Type B pancreatic cell (in vitro differentiated cells): ENCODE measurements at regions not wholly inside any gene's neighbourhood (a gene's known extent, or its start where the extent isn't known, plus 50 kb on each side); places are given as distances from the start of the nearest gene placed in this dataset.

Experiments
- DNase-seq: peaks from one replicate; pipeline ENCODE4 v3.0.0; 2021; ENCODE audit warnings: mixed read lengths; ENCODE audit not compliant: unreplicated experiment; ENCODE audit errors: extremely low spot score
- H3K27ac Mint-ChIP-seq: 2 replicates; pipeline ENCODE4 v1.8.0; 2021; ENCODE audit warnings: mild to moderate bottlenecking, mixed read lengths
- H3K27me3 Mint-ChIP-seq: 2 replicates; pipeline ENCODE4 v1.8.0; 2021; ENCODE audit warnings: mixed read lengths
- H3K36me3 Mint-ChIP-seq: 2 replicates; pipeline ENCODE4 v1.8.0; 2021; ENCODE audit warnings: mixed read lengths
- H3K4me1 Mint-ChIP-seq: one replicate; pipeline ENCODE4 v1.8.0; 2021; ENCODE audit warnings: mixed read lengths; ENCODE audit not compliant: unreplicated experiment
- H3K4me3 Mint-ChIP-seq: 2 replicates; pipeline ENCODE4 v1.8.0; 2021; ENCODE audit warnings: mild to moderate bottlenecking, mixed read lengths
- H3K9me3 Mint-ChIP-seq: 2 replicates; pipeline ENCODE4 v1.8.0; 2021; ENCODE audit warnings: mixed read lengths
- CTCF ChIP-seq: fragments of 200-600 bp; sonication (generic); conservative IDR thresholded peaks from 2 replicates; pipeline ENCODE4 v1.5.0; 2021; ENCODE audit warnings: antibody characterized with exemption, mild to moderate bottlenecking

- Mint-ChIP-seq H3K4me1 (no peaks in the 10 kb centered on the region), H3K27me3 (no peaks in the 10 kb centered on the region), H3K9me3 (peaks cover 8% of the 10 kb centered on the region), H3K4me3 (no peak overlapping the region), H3K36me3 (no peaks in the 10 kb centered on the region), H3K27ac (no peak overlapping the region)
- no peak for TF ChIP-seq CTCF
- DNase-seq = no peak
Measured at GRCh38 chrX:22740836-22741235, 258.9 kb upstream of the DDX53 start.

- Mint-ChIP-seq H3K4me1 (no peaks in the 10 kb centered on the region), H3K27me3 (no peaks in the 10 kb centered on the region)
Measured at GRCh38 chrX:22742174-22742573, 257.6 kb upstream of the DDX53 start.

GRCh38 chrX:22746081-22746480 lies 253.7 kb upstream of the DDX53 start:
- H3K4me3 Mint-ChIP-seq = no peak overlapping the region
- no peaks in the 10 kb centered on the region for H3K27me3 Mint-ChIP-seq
- no peak for DNase-seq
- no peaks in the 10 kb centered on the region for H3K36me3 Mint-ChIP-seq
- H3K9me3 Mint-ChIP-seq = peaks cover 8% of the 10 kb centered on the region
- H3K4me1 Mint-ChIP-seq = no peaks in the 10 kb centered on the region
- TF ChIP-seq CTCF = no peak
- no peak overlapping the region for H3K27ac Mint-ChIP-seq

More at GRCh38 chrX:22742174-22742573, 257.6 kb upstream of the DDX53 start:
- peaks cover 8% of the 10 kb centered on the region for H3K9me3 Mint-ChIP-seq
- no peak for DNase-seq
- H3K4me3 Mint-ChIP-seq = no peak overlapping the region
- no peak for TF ChIP-seq CTCF
- no peak overlapping the region for H3K27ac Mint-ChIP-seq
- H3K36me3 Mint-ChIP-seq = no peaks in the 10 kb centered on the region

- peak; percentile 89 for TF ChIP-seq CTCF
- Mint-ChIP-seq H3K36me3 (no peaks in the 10 kb centered on the region), H3K4me3 (no peak overlapping the region), H3K4me1 (no peaks in the 10 kb centered on the region), H3K9me3 (peaks cover 8% of the 10 kb centered on the region), H3K27me3 (no peaks in the 10 kb centered on the region), H3K27ac (no peak overlapping the region)
- no peak for DNase-seq
Measured at GRCh38 chrX:22748093-22748999, 251.4 kb upstream of the DDX53 start.

- no peak overlapping the region for H3K27ac Mint-ChIP-seq
- H3K27me3 Mint-ChIP-seq = no peaks in the 10 kb centered on the region
- no peak overlapping the region for H3K4me3 Mint-ChIP-seq
- H3K4me1 Mint-ChIP-seq = no peaks in the 10 kb centered on the region
- no peaks in the 10 kb centered on the region for H3K9me3 Mint-ChIP-seq
- no peak for DNase-seq
- H3K36me3 Mint-ChIP-seq = no peaks in the 10 kb centered on the region
- TF ChIP-seq CTCF = no peak
Measured at GRCh38 chrX:22758807-22759481, 240.8 kb upstream of the DDX53 start.
